WTC11 (cell line): ENCODE measurements at regions not wholly inside any gene's neighbourhood (a gene's known extent, or its start where the extent isn't known, plus 50 kb on each side); places are given as distances from the start of the nearest gene placed in this dataset.

Experiments used
- ATAC-seq: fragments of 200-7000 bp; cut with Tn5 transposase; 2 replicates; pipeline ENCODE4 v1.10.0; 2021; ENCODE audit warnings: mild to moderate bottlenecking, moderate library complexity
- CTCF ChIA-PET: fragments of 300-600 bp; sonication (Branson Sonifier 250); formaldehyde crosslinking; loops from one replicate; lab custom pipeline; 2021; ENCODE audit warnings: antibody characterized with exemption; lab: Charles Lee
- POLR2A ChIA-PET: fragments of 350-600 bp; sonication (Branson Sonifier 250); formaldehyde crosslinking; loops from one replicate; lab custom pipeline; 2021; ENCODE audit warnings: antibody characterized with exemption; lab: Charles Lee
- DNase-seq: peaks from one replicate; pipeline ENCODE4 v3.0.0; 2021; ENCODE audit warnings: low spot score
- H3K27ac Mint-ChIP-seq: 2 replicates; pipeline ENCODE4 v1.8.0; 2021; ENCODE audit warnings: mixed read lengths
- H3K27me3 Mint-ChIP-seq: 2 replicates; pipeline ENCODE4 v1.8.0; 2021; ENCODE audit warnings: low read depth, mild to moderate bottlenecking, moderate library complexity, mixed read lengths
- H3K36me3 Mint-ChIP-seq: 2 replicates; pipeline ENCODE4 v1.8.0; 2021; ENCODE audit warnings: mixed read lengths
- H3K4me1 Mint-ChIP-seq: 2 replicates; pipeline ENCODE4 v1.8.0; 2022; ENCODE audit warnings: mixed read lengths
- H3K4me3 Mint-ChIP-seq: 2 replicates; pipeline ENCODE4 v1.8.0; 2021; ENCODE audit warnings: mild to moderate bottlenecking, moderate library complexity, mixed read lengths
- H3K9me3 Mint-ChIP-seq: 2 replicates; pipeline ENCODE4 v1.8.0; 2021; ENCODE audit warnings: mixed read lengths
- ESRRA ChIP-seq: sonication (generic); formaldehyde crosslinking; IDR thresholded peaks from 2 replicates; pipeline ENCODE4 v1.8.1; 2022; ENCODE audit warnings: mild to moderate bottlenecking, missing genetic modification reagents, borderline replicate concordance
- GRHL2 ChIP-seq: fragments of 250-450 bp; sonication (Bioruptor Pico); IDR thresholded peaks from 2 replicates; pipeline ENCODE4 v1.8.0; 2022; ENCODE audit warnings: mild to moderate bottlenecking, moderate library complexity; ENCODE audit not compliant: insufficient replicate concordance, severe bottlenecking
- HMGA2 ChIP-seq: fragments of 250-450 bp; sonication (Bioruptor Pico); IDR thresholded peaks from 2 replicates; pipeline ENCODE4 v1.4.0; 2021; ENCODE audit warnings: mild to moderate bottlenecking, moderate library complexity
- NR3C1 ChIP-seq: sonication (generic); formaldehyde crosslinking; conservative IDR thresholded peaks from 2 replicates; pipeline ENCODE4 v1.8.1; 2023; ENCODE audit warnings: low read depth, mild to moderate bottlenecking, missing genetic modification reagents
- SMAD4 ChIP-seq: sonication (generic); formaldehyde crosslinking; IDR thresholded peaks from 2 replicates; pipeline ENCODE4 v1.8.0; 2022; ENCODE audit warnings: mild to moderate bottlenecking, missing genetic modification reagents
- SP1 ChIP-seq: sonication (generic); formaldehyde crosslinking; conservative IDR thresholded peaks from 2 replicates; pipeline ENCODE4 v1.8.1; 2022; ENCODE audit warnings: missing genetic modification reagents
- ZBTB21 ChIP-seq: sonication (generic); formaldehyde crosslinking; IDR thresholded peaks from 2 replicates; pipeline ENCODE4 v1.8.1; 2023; ENCODE audit warnings: mild to moderate bottlenecking, missing genetic modification reagents, borderline replicate concordance
- ZNF671 ChIP-seq: fragments of 250-450 bp; sonication (Bioruptor Pico); IDR thresholded peaks from 2 replicates; pipeline ENCODE4 v1.8.0; 2021; ENCODE audit warnings: mild to moderate bottlenecking
- TF ChIP-seq, protein P1 (sequence below): sonication (generic); formaldehyde crosslinking; IDR thresholded peaks from 2 replicates; pipeline ENCODE4 v1.8.0; 2023; ENCODE audit warnings: missing genetic modification reagents
- TF ChIP-seq, protein P2 (sequence below): fragments of 250-450 bp; sonication (Bioruptor Pico); IDR thresholded peaks from 2 replicates; pipeline ENCODE4 v1.9.0; 2021; ENCODE audit warnings: mild to moderate bottlenecking, borderline replicate concordance
- TF ChIP-seq, protein P3 (sequence below): sonication (generic); formaldehyde crosslinking; IDR thresholded peaks from 2 replicates; pipeline ENCODE4 v1.8.0; 2022; ENCODE audit warnings: missing genetic modification reagents
- TF ChIP-seq, protein P4 (sequence below): sonication (generic); formaldehyde crosslinking; IDR thresholded peaks from 2 replicates; pipeline ENCODE4 v1.8.1; 2023; ENCODE audit warnings: mild to moderate bottlenecking, missing genetic modification reagents
- TF ChIP-seq, protein P5 (sequence below): sonication (generic); formaldehyde crosslinking; IDR thresholded peaks from 2 replicates; pipeline ENCODE4 v1.8.1; 2022; ENCODE audit warnings: low read depth, missing genetic modification reagents, borderline replicate concordance

DNA sequence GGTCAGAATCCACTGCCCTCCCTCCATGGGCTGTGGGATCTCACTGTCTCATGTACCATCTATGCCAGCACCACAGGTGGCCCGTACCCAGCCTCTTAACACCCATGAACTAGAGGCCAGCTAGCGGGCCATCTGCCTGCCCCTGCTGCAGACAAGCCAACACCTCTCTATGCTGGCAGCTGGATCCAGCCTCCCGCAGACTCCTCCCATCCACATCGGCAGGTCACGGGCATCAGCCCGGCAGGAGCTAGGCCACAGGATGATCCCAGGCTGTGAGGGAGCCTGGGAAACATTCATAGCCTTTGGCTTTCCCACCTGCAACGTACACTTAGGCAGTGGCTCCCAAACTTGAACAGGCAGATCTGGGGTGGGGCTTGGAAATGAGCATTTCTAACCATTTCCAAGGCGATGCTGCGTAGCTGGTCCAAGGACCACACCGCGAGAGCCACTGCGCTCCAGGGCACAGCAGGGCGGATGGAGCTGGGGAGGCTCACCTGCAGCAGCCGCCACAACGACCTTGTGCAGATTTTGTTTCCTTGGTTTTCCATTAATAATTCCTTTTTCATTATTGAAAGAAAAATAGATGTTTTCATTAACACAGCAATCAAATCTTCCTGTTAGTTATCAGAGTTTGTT is 114.7 kb downstream of the KCNF1 start:
- H3K27me3 Mint-ChIP-seq, result no peaks in the 10 kb centered on the region
- no peaks in the 10 kb centered on the region for H3K36me3 Mint-ChIP-seq
- ChIA-PET POLR2A (no interaction called here), CTCF (interaction anchor here (0.9 to 1.4 kb wide), 3 partner anchors 116 to 194 kb away, joined by 3 to 7 read pairs (median 4); no protein-coding TSS in a partner anchor)
- peaks cover 24% of the 10 kb centered on the region for H3K4me1 Mint-ChIP-seq
- peak; percentile 24; the same call in 1 of the 2 replicates for ATAC-seq
- H3K27ac Mint-ChIP-seq, result no peak overlapping the region
- DNase-seq, result no peak
- H3K4me3 Mint-ChIP-seq, result no peak overlapping the region
- no peaks in the 10 kb centered on the region for H3K9me3 Mint-ChIP-seq
- TF ChIP-seq ZBTB21 (CRISPR knock-in tag) (no peak), SP1 (CRISPR knock-in tag) (no peak), GRHL2 (no peak), ZNF671 (CRISPR knock-in tag) (no peak), HMGA2 (CRISPR knock-in tag) (no peak), NR3C1 (CRISPR knock-in tag) (no peak)
- TF ChIP-seq, protein P1, sequence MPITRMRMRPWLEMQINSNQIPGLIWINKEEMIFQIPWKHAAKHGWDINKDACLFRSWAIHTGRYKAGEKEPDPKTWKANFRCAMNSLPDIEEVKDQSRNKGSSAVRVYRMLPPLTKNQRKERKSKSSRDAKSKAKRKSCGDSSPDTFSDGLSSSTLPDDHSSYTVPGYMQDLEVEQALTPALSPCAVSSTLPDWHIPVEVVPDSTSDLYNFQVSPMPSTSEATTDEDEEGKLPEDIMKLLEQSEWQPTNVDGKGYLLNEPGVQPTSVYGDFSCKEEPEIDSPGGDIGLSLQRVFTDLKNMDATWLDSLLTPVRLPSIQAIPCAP (CRISPR knock-in tag), result no peak
- TF ChIP-seq, protein P2, sequence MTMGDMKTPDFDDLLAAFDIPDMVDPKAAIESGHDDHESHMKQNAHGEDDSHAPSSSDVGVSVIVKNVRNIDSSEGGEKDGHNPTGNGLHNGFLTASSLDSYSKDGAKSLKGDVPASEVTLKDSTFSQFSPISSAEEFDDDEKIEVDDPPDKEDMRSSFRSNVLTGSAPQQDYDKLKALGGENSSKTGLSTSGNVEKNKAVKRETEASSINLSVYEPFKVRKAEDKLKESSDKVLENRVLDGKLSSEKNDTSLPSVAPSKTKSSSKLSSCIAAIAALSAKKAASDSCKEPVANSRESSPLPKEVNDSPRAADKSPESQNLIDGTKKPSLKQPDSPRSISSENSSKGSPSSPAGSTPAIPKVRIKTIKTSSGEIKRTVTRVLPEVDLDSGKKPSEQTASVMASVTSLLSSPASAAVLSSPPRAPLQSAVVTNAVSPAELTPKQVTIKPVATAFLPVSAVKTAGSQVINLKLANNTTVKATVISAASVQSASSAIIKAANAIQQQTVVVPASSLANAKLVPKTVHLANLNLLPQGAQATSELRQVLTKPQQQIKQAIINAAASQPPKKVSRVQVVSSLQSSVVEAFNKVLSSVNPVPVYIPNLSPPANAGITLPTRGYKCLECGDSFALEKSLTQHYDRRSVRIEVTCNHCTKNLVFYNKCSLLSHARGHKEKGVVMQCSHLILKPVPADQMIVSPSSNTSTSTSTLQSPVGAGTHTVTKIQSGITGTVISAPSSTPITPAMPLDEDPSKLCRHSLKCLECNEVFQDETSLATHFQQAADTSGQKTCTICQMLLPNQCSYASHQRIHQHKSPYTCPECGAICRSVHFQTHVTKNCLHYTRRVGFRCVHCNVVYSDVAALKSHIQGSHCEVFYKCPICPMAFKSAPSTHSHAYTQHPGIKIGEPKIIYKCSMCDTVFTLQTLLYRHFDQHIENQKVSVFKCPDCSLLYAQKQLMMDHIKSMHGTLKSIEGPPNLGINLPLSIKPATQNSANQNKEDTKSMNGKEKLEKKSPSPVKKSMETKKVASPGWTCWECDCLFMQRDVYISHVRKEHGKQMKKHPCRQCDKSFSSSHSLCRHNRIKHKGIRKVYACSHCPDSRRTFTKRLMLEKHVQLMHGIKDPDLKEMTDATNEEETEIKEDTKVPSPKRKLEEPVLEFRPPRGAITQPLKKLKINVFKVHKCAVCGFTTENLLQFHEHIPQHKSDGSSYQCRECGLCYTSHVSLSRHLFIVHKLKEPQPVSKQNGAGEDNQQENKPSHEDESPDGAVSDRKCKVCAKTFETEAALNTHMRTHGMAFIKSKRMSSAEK (CRISPR knock-in tag), result no peak

DNA sequence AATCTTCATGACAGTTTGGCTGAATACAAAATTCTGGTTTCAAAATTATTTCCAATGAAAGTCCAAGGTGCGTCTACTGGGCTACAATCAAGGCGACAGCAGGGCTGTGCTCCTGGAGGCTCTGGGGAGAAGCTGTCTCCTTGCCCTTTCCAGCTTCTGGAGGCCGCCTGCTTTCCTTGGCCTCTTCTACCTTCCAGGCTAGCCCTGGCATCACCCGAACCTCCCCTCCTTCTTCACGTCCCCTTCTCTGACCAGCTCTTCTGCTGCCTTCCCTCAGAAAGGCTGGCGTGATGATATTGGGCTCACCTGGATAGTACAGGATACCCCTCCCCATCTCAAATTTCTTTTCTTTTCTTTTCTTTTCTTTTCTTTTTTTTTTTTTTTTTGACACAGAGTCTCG is 115.5 kb downstream of the KCNF1 start:
- DNase-seq (no peak), ATAC-seq (no peak)
- Mint-ChIP-seq H3K27ac (no peak overlapping the region), H3K27me3 (no peaks in the 10 kb centered on the region), H3K9me3 (no peaks in the 10 kb centered on the region), H3K4me3 (no peak overlapping the region), H3K36me3 (no peaks in the 10 kb centered on the region), H3K4me1 (peaks cover 19% of the 10 kb centered on the region)
- CTCF ChIA-PET, result interaction anchor here (0.7 to 1.4 kb wide), 5 partner anchors 113 to 214 kb away, joined by 3 to 7 read pairs (median 4); partner anchors contain the start of gene PDIA6
- TF ChIP-seq SMAD4 (no peak), ESRRA (CRISPR knock-in tag) (no peak)
- TF ChIP-seq, protein P3, sequence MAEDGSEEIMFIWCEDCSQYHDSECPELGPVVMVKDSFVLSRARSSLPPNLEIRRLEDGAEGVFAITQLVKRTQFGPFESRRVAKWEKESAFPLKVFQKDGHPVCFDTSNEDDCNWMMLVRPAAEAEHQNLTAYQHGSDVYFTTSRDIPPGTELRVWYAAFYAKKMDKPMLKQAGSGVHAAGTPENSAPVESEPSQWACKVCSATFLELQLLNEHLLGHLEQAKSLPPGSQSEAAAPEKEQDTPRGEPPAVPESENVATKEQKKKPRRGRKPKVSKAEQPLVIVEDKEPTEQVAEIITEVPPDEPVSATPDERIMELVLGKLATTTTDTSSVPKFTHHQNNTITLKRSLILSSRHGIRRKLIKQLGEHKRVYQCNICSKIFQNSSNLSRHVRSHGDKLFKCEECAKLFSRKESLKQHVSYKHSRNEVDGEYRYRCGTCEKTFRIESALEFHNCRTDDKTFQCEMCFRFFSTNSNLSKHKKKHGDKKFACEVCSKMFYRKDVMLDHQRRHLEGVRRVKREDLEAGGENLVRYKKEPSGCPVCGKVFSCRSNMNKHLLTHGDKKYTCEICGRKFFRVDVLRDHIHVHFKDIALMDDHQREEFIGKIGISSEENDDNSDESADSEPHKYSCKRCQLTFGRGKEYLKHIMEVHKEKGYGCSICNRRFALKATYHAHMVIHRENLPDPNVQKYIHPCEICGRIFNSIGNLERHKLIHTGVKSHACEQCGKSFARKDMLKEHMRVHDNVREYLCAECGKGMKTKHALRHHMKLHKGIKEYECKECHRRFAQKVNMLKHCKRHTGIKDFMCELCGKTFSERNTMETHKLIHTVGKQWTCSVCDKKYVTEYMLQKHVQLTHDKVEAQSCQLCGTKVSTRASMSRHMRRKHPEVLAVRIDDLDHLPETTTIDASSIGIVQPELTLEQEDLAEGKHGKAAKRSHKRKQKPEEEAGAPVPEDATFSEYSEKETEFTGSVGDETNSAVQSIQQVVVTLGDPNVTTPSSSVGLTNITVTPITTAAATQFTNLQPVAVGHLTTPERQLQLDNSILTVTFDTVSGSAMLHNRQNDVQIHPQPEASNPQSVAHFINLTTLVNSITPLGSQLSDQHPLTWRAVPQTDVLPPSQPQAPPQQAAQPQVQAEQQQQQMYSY (CRISPR knock-in tag), result no peak
- TF ChIP-seq, protein P4, sequence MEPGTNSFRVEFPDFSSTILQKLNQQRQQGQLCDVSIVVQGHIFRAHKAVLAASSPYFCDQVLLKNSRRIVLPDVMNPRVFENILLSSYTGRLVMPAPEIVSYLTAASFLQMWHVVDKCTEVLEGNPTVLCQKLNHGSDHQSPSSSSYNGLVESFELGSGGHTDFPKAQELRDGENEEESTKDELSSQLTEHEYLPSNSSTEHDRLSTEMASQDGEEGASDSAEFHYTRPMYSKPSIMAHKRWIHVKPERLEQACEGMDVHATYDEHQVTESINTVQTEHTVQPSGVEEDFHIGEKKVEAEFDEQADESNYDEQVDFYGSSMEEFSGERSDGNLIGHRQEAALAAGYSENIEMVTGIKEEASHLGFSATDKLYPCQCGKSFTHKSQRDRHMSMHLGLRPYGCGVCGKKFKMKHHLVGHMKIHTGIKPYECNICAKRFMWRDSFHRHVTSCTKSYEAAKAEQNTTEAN, result no peak
- TF ChIP-seq, protein P5, sequence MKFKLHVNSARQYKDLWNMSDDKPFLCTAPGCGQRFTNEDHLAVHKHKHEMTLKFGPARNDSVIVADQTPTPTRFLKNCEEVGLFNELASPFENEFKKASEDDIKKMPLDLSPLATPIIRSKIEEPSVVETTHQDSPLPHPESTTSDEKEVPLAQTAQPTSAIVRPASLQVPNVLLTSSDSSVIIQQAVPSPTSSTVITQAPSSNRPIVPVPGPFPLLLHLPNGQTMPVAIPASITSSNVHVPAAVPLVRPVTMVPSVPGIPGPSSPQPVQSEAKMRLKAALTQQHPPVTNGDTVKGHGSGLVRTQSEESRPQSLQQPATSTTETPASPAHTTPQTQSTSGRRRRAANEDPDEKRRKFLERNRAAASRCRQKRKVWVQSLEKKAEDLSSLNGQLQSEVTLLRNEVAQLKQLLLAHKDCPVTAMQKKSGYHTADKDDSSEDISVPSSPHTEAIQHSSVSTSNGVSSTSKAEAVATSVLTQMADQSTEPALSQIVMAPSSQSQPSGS, result no peak
- POLR2A ChIA-PET, result no interaction called here
